ENCODE measurements at regions not wholly inside any gene's neighbourhood (a gene's known extent, or its start where the extent isn't known, plus 50 kb on each side); places are given as distances from the start of the nearest gene placed in this dataset.
"Not testable (repeated sequence)": the region's sequence is repeated elsewhere in the genome, so short reads cannot be mapped to it uniquely, and the experiment has no call there.

- H3K27me3 Mint-ChIP-seq (ENCODE audit: unreplicated experiment): no peaks in the 10 kb centered on the region
- no peaks in the 10 kb centered on the region for H3K9me3 Mint-ChIP-seq (ENCODE audit: unreplicated experiment)
- H3K4me1 Mint-ChIP-seq (ENCODE audit: unreplicated experiment): no peaks in the 10 kb centered on the region
- H3K4me3 Mint-ChIP-seq (ENCODE audit: unreplicated experiment): no peak overlapping the region
- no peaks in the 10 kb centered on the region for H3K36me3 Mint-ChIP-seq (ENCODE audit: low read depth, unreplicated experiment)
- TF ChIP-seq CTCF (IDR thresholded peaks at IDR 0.05; ENCODE audit: unreplicated experiment): no peak
- no peak for DNase-seq (ENCODE audit: low spot score)
- H3K27ac Mint-ChIP-seq (ENCODE audit: unreplicated experiment): no peak overlapping the region
These were observed 81.4 kb upstream of the ERCC4 start for GRCh38 chr16:13838401-13839190.

- Mint-ChIP-seq H3K4me3 (ENCODE audit: unreplicated experiment) (no peak overlapping the region), H3K9me3 (ENCODE audit: unreplicated experiment) (no peaks in the 10 kb centered on the region), H3K27ac (ENCODE audit: unreplicated experiment) (no peak overlapping the region), H3K4me1 (ENCODE audit: unreplicated experiment) (no peaks in the 10 kb centered on the region), H3K36me3 (ENCODE audit: low read depth, unreplicated experiment) (no peaks in the 10 kb centered on the region), H3K27me3 (ENCODE audit: unreplicated experiment) (no peaks in the 10 kb centered on the region)
- TF ChIP-seq CTCF (IDR thresholded peaks at IDR 0.05; ENCODE audit: unreplicated experiment): peak; percentile 29
- DNase-seq (ENCODE audit: low spot score): no peak
These were observed 80.4 kb upstream of the ERCC4 start for GRCh38 chr16:13839577-13839976.

- Mint-ChIP-seq H3K27me3 (ENCODE audit: unreplicated experiment) (no peaks in the 10 kb centered on the region), H3K4me1 (ENCODE audit: unreplicated experiment) (no peaks in the 10 kb centered on the region), H3K36me3 (ENCODE audit: low read depth, unreplicated experiment) (no peaks in the 10 kb centered on the region), H3K4me3 (ENCODE audit: unreplicated experiment) (no peak overlapping the region), H3K9me3 (ENCODE audit: unreplicated experiment) (no peaks in the 10 kb centered on the region), H3K27ac (ENCODE audit: unreplicated experiment) (no peak overlapping the region)
- no peak for TF ChIP-seq CTCF (IDR thresholded peaks at IDR 0.05; ENCODE audit: unreplicated experiment)
- no peak for DNase-seq (ENCODE audit: low spot score)
These were observed 74.7 kb upstream of the ERCC4 start for GRCh38 chr16:13845232-13845631.

- DNase-seq (ENCODE audit: low spot score): no peak
- no peaks in the 10 kb centered on the region for H3K4me1 Mint-ChIP-seq (ENCODE audit: unreplicated experiment)
- H3K9me3 Mint-ChIP-seq (ENCODE audit: unreplicated experiment): no peaks in the 10 kb centered on the region
- no peaks in the 10 kb centered on the region for H3K27me3 Mint-ChIP-seq (ENCODE audit: unreplicated experiment)
- no peaks in the 10 kb centered on the region for H3K36me3 Mint-ChIP-seq (ENCODE audit: low read depth, unreplicated experiment)
- TF ChIP-seq CTCF (IDR thresholded peaks at IDR 0.05; ENCODE audit: unreplicated experiment): no peak
- no peak overlapping the region for H3K27ac Mint-ChIP-seq (ENCODE audit: unreplicated experiment)
- H3K4me3 Mint-ChIP-seq (ENCODE audit: unreplicated experiment): no peak overlapping the region
These were observed 71.2 kb upstream of the ERCC4 start for GRCh38 chr16:13848795-13849194.

- H3K27ac Mint-ChIP-seq (ENCODE audit: unreplicated experiment); H3K27me3 Mint-ChIP-seq (ENCODE audit: unreplicated experiment); H3K9me3 Mint-ChIP-seq (ENCODE audit: unreplicated experiment); H3K4me3 Mint-ChIP-seq (ENCODE audit: unreplicated experiment); DNase-seq (ENCODE audit: low spot score); H3K36me3 Mint-ChIP-seq (ENCODE audit: low read depth, unreplicated experiment); H3K4me1 Mint-ChIP-seq (ENCODE audit: unreplicated experiment): not testable (repeated sequence)
These were observed 69.8 kb upstream of the ERCC4 start for GRCh38 chr16:13850173-13850572.

Measured in endothelial cell (in vitro differentiated cells).